Upper lobe of left lung (tissue), 4 donors: ENCODE measurements at regions not wholly inside any gene's neighbourhood (a gene's known extent, or its start where the extent isn't known, plus 50 kb on each side); places are given as distances from the start of the nearest gene placed in this dataset.

Experiments
- POLR2A ChIP-seq, 4 donors: fragments of 450-650 bp; IDR thresholded peaks; one replicate each; pipeline ENCODE4 v1.5.1; 2016 to 2017; ENCODE audit warnings: antibody characterized with exemption in 4 of 4, mild to moderate bottlenecking in 2 of 4
- TF ChIP-seq, protein P1 (sequence below), 6 experiments: fragments of 450-650 bp in 4 of 6; fragments of 200-600 bp in 2 of 6; sonication (generic) in 2 of 6; IDR thresholded peaks; one replicate each; pipeline ENCODE4 v1.5.1; 2016 to 2019; ENCODE audit warnings: antibody characterized with exemption in 6 of 6

DNA sequence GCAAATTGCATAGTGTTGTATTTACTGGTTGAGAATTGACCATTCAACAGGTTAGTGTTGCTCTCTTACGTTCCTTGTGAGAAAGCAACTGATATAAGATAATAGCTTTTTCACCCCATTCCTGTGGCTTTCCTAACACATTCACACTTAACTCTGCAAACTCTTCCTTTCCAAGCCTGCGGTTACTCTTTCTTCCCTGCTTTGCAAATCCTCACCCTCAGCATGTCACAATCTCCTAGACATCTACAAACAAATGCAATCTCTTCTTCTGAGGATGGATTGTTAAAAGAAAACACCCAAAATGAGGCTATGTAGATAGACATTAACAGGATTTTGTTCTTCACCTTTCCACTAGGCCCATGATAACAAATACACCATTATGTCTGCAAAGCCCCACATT is 771.7 kb upstream of the PCDH7 start:
- TF ChIP-seq, protein P1, sequence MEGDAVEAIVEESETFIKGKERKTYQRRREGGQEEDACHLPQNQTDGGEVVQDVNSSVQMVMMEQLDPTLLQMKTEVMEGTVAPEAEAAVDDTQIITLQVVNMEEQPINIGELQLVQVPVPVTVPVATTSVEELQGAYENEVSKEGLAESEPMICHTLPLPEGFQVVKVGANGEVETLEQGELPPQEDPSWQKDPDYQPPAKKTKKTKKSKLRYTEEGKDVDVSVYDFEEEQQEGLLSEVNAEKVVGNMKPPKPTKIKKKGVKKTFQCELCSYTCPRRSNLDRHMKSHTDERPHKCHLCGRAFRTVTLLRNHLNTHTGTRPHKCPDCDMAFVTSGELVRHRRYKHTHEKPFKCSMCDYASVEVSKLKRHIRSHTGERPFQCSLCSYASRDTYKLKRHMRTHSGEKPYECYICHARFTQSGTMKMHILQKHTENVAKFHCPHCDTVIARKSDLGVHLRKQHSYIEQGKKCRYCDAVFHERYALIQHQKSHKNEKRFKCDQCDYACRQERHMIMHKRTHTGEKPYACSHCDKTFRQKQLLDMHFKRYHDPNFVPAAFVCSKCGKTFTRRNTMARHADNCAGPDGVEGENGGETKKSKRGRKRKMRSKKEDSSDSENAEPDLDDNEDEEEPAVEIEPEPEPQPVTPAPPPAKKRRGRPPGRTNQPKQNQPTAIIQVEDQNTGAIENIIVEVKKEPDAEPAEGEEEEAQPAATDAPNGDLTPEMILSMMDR (IDR thresholded peaks at IDR 0.05) = no peak
- no peak for TF ChIP-seq POLR2A (IDR thresholded peaks at IDR 0.05)
